ENCODE measurements at regions not wholly inside any gene's neighbourhood (a gene's known extent, or its start where the extent isn't known, plus 50 kb on each side); places are given as distances from the start of the nearest gene placed in this dataset.

- H3K27ac ChIP-seq, result no peak overlapping the region
- no peaks in the 10 kb centered on the region for H3K36me3 ChIP-seq (ENCODE audit: low read depth)
- H3K4me1 ChIP-seq (ENCODE audit: insufficient read depth), result no peaks in the 10 kb centered on the region
- H3K4me2 ChIP-seq (ENCODE audit: unreplicated experiment), result no peak overlapping the region
- no peaks in the 10 kb centered on the region for H3K9me3 ChIP-seq (ENCODE audit: low read depth)
- 2 to 5% methylated on average over 3 of the region's 3 CpGs for WGBS, 2 experiments (ENCODE audit: low coverage in 1 of 2, low lambda C conversion rate in 2 of 2, missing lambda C conversion rate in 2 of 2)
- no peaks in the 10 kb centered on the region for H3K79me2 ChIP-seq (ENCODE audit: insufficient read depth)
- DNase-seq, result no peak
- H3K27me3 ChIP-seq (replicated peaks; ENCODE audit: insufficient read depth), result 0 out of 2 replicates have a peak, but pooled peaks cover 5% of the 10 kb centered on the region
- in situ Hi-C loops (cut with MboI), result no loop called here
- H3K4me3 ChIP-seq, result no peak overlapping the region
- H3K9me2 ChIP-seq (ENCODE audit: insufficient read depth), result no peaks in the 10 kb centered on the region
- H3F3A ChIP-seq (ENCODE audit: insufficient read depth), result no peaks in the 10 kb centered on the region
- TF ChIP-seq EZH2 (IDR thresholded peaks at IDR 0.05; ENCODE audit: insufficient read depth, poor library complexity, severe bottlenecking), result no peak
- TF ChIP-seq EZH2phosphoT487 (IDR thresholded peaks at IDR 0.05; ENCODE audit: insufficient read depth, low read depth), result no peak
- H4K20me1 ChIP-seq (ENCODE audit: insufficient read depth), result no peaks in the 10 kb centered on the region
- H2AFZ ChIP-seq, result no peak overlapping the region
- H3K9ac ChIP-seq, result no peak overlapping the region
Measured at GRCh38 chr1:165010418-165011070, 346.0 kb downstream of the LMX1A start.

GRCh38 chr1:165006831-165007230, 349.7 kb downstream of the LMX1A start:
- Histone ChIP-seq H4K20me1 (ENCODE audit: insufficient read depth) (no peaks in the 10 kb centered on the region), H3K4me2 (ENCODE audit: unreplicated experiment) (no peak overlapping the region), H3K27me3 (replicated peaks; ENCODE audit: insufficient read depth) (peaks cover 10% of the 10 kb centered on the region; the same call in 1 of the 2 replicates), H3F3A (ENCODE audit: insufficient read depth) (no peaks in the 10 kb centered on the region), H3K9ac (no peak overlapping the region), H3K9me2 (ENCODE audit: insufficient read depth) (no peaks in the 10 kb centered on the region), H3K36me3 (ENCODE audit: low read depth) (no peaks in the 10 kb centered on the region), H3K4me3 (no peak overlapping the region), H3K27ac (no peak overlapping the region), H3K9me3 (ENCODE audit: low read depth) (no peaks in the 10 kb centered on the region), H3K4me1 (ENCODE audit: insufficient read depth) (no peaks in the 10 kb centered on the region), H3K79me2 (ENCODE audit: insufficient read depth) (no peaks in the 10 kb centered on the region), H2AFZ (no peak overlapping the region)
- no peak for DNase-seq
- in situ Hi-C loops (cut with MboI), result no loop called here
- TF ChIP-seq EZH2phosphoT487 (IDR thresholded peaks at IDR 0.05; ENCODE audit: insufficient read depth, low read depth) (no peak), EZH2 (IDR thresholded peaks at IDR 0.05; ENCODE audit: insufficient read depth, poor library complexity, severe bottlenecking) (no peak)
- 78 to 81% methylated on average over 7 of the region's 7 CpGs for WGBS, 2 experiments (ENCODE audit: low coverage in 1 of 2, low lambda C conversion rate in 2 of 2, missing lambda C conversion rate in 2 of 2)

- no peaks in the 10 kb centered on the region for H4K20me1 ChIP-seq (ENCODE audit: insufficient read depth)
- no peak overlapping the region for H2AFZ ChIP-seq
- TF ChIP-seq EZH2 (IDR thresholded peaks at IDR 0.05; ENCODE audit: insufficient read depth, poor library complexity, severe bottlenecking), result no peak
- no peaks in the 10 kb centered on the region for H3K36me3 ChIP-seq (ENCODE audit: low read depth)
- H3K9me2 ChIP-seq (ENCODE audit: insufficient read depth), result no peaks in the 10 kb centered on the region
- no peaks in the 10 kb centered on the region for H3K79me2 ChIP-seq (ENCODE audit: insufficient read depth)
- no peaks in the 10 kb centered on the region for H3K9me3 ChIP-seq (ENCODE audit: low read depth)
- H3K4me3 ChIP-seq, result no peak overlapping the region
- H3F3A ChIP-seq (ENCODE audit: insufficient read depth), result no peaks in the 10 kb centered on the region
- H3K27me3 ChIP-seq (replicated peaks; ENCODE audit: insufficient read depth), result peaks cover 11% of the 10 kb centered on the region; the same call in 1 of the 2 replicates
- no peaks in the 10 kb centered on the region for H3K4me1 ChIP-seq (ENCODE audit: insufficient read depth)
- 40 to 47% methylated on average over 5 of the region's 5 CpGs for whole genome bisulfite sequencing, 2 experiments (ENCODE audit: low coverage in 1 of 2, low lambda C conversion rate in 2 of 2, missing lambda C conversion rate in 2 of 2)
- H3K9ac ChIP-seq, result no peak overlapping the region
- in situ Hi-C loops (cut with MboI), result no loop called here
- DNase-seq, result no peak
- no peak overlapping the region for H3K4me2 ChIP-seq (ENCODE audit: unreplicated experiment)
- no peak overlapping the region for H3K27ac ChIP-seq
Measured at GRCh38 chr1:164999146-164999545, 357.4 kb downstream of the LMX1A start.

- H3K27ac ChIP-seq, result no peak overlapping the region
- no peaks in the 10 kb centered on the region for H3K36me3 ChIP-seq (ENCODE audit: low read depth)
- in situ Hi-C loops (cut with MboI), result no loop called here
- TF ChIP-seq EZH2phosphoT487 (IDR thresholded peaks at IDR 0.05; ENCODE audit: insufficient read depth, low read depth), result no peak
- TF ChIP-seq EZH2 (IDR thresholded peaks at IDR 0.05; ENCODE audit: insufficient read depth, poor library complexity, severe bottlenecking), result no peak
- no peaks in the 10 kb centered on the region for H3K79me2 ChIP-seq (ENCODE audit: insufficient read depth)
- H3K9ac ChIP-seq, result no peak overlapping the region
- no peak overlapping the region for H3K4me2 ChIP-seq (ENCODE audit: unreplicated experiment)
- H4K20me1 ChIP-seq (ENCODE audit: insufficient read depth), result no peaks in the 10 kb centered on the region
- H3K27me3 ChIP-seq (replicated peaks; ENCODE audit: insufficient read depth), result no peaks in the 10 kb centered on the region; the same call in 1 of the 2 replicates
- 55% methylated on average over 6 of the region's 6 CpGs for WGBS, 2 experiments (ENCODE audit: low coverage in 1 of 2, low lambda C conversion rate in 2 of 2, missing lambda C conversion rate in 2 of 2)
- no peak overlapping the region for H2AFZ ChIP-seq
- no peaks in the 10 kb centered on the region for H3K9me3 ChIP-seq (ENCODE audit: low read depth)
- no peaks in the 10 kb centered on the region for H3K4me1 ChIP-seq (ENCODE audit: insufficient read depth)
- H3K9me2 ChIP-seq (ENCODE audit: insufficient read depth), result no peaks in the 10 kb centered on the region
- no peaks in the 10 kb centered on the region for H3F3A ChIP-seq (ENCODE audit: insufficient read depth)
- H3K4me3 ChIP-seq, result no peak overlapping the region
- DNase-seq, result no peak
Measured at GRCh38 chr1:164991763-164992314, 364.7 kb downstream of the LMX1A start.
